ENCODE measurements at regions not wholly inside any gene's neighbourhood (a gene's known extent, or its start where the extent isn't known, plus 50 kb on each side); places are given as distances from the start of the nearest gene placed in this dataset.

- no peak for TF ChIP-seq CTCF (IDR thresholded peaks at IDR 0.05; ENCODE audit: control extremely low read depth, extremely low read depth, low read depth, missing control alignments)
- ChIA-PET CTCF (no interaction called here), POLR2A (no interaction called here)
- no peak for DNase-seq (ENCODE audit: extremely low spot score)
Measured at GRCh38 chr1:238023137-238023536, 132.4 kb upstream of the ZP4 start.

GRCh38 chr1:238018214-238018613, 127.5 kb upstream of the ZP4 start:
- DNase-seq (ENCODE audit: extremely low spot score), result no peak
- POLR2A ChIA-PET, result no interaction called here
- CTCF ChIA-PET, result interaction anchor here (0.9 kb wide), 1 partner anchor 9 kb away, joined by 3 read pairs; no protein-coding TSS in a partner anchor
- TF ChIP-seq CTCF (IDR thresholded peaks at IDR 0.05; ENCODE audit: control extremely low read depth, extremely low read depth, low read depth, missing control alignments), result no peak

DNA sequence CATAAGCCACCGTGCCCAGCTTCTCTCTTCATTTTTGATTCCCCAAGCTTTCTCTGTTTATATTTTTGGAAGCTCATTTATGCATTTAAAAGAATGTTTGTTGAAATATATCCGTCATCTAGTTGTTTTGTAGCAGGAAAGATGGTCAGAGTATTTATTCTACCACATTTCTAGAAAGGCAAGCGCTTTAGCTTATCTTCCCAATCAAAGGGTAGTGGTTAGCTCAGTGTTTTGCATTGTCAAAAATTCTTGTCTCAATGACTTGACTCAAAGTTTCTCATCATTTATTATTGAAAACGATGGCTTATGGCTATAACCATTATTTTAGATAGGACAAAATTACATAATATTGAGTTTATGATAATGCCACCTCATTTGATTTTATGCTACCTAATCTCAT, 116.1 kb upstream of the ZP4 start:
- TF ChIP-seq CTCF (IDR thresholded peaks at IDR 0.05; ENCODE audit: control extremely low read depth, extremely low read depth, low read depth, missing control alignments), result no peak
- CTCF ChIA-PET, result no interaction called here
- DNase-seq (ENCODE audit: extremely low spot score), result no peak
- POLR2A ChIA-PET, result no interaction called here

DNA sequence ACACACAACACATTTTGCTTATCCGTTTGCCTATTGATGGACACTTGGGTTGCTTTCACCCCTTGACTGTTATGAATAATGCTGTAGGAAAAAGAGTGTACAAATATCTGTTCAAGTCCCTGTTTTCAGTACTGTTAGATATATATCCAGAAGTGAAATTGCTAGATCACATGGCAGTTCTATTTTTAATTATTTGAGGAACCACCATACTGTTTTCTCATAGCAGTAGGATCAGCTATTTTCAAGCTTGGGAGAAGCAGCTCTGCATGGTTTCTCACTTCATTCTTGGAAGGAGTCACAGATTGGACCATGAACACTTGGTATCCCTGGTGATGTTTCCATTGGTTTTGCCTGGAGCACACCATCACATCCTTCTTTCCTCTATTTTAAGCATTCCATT, 114.4 kb upstream of the ZP4 start:
- DNase-seq (ENCODE audit: extremely low spot score), result no peak
- ChIA-PET CTCF (no interaction called here), POLR2A (no interaction called here)

GRCh38 chr1:238001818-238002217, 111.1 kb upstream of the ZP4 start:
- no peak for TF ChIP-seq CTCF (IDR thresholded peaks at IDR 0.05; ENCODE audit: control extremely low read depth, extremely low read depth, low read depth, missing control alignments)
- ChIA-PET POLR2A (no interaction called here), CTCF (interaction anchor here (1.0 kb wide), 1 partner anchor 7 kb away, joined by 3 read pairs; no protein-coding TSS in a partner anchor)
- DNase-seq (ENCODE audit: extremely low spot score), result no peak

More for the DNA sequence above, 114.4 kb upstream of the ZP4 start:
- no peak for TF ChIP-seq CTCF (IDR thresholded peaks at IDR 0.05; ENCODE audit: control extremely low read depth, extremely low read depth, low read depth, missing control alignments)

GRCh38 chr1:237999426-238000052, 108.8 kb upstream of the ZP4 start:
- ChIA-PET POLR2A (no interaction called here), CTCF (no interaction called here)
- no peak for DNase-seq (ENCODE audit: extremely low spot score)
- no peak for TF ChIP-seq CTCF (IDR thresholded peaks at IDR 0.05; ENCODE audit: control extremely low read depth, extremely low read depth, low read depth, missing control alignments)
